H9 (cell line): ENCODE measurements at regions not wholly inside any gene's neighbourhood (a gene's known extent, or its start where the extent isn't known, plus 50 kb on each side); places are given as distances from the start of the nearest gene placed in this dataset.

Source experiments
- DNase-seq: peaks from one replicate; pipeline ENCODE4 v3.0.0-alpha.2; 2017
- H2AFZ ChIP-seq: one replicate; pipeline ENCODE4 v1.6.1; 2013; ENCODE audit warnings: mild to moderate bottlenecking, low read length, control low read depth, moderate library complexity
- H2AK5ac ChIP-seq: 2 replicates; pipeline ENCODE4 v1.6.1; 2013; ENCODE audit warnings: low read length, control low read depth, mixed read lengths; ENCODE audit not compliant: insufficient read length
- H2BK120ac ChIP-seq: one replicate; pipeline ENCODE4 v1.6.1; 2013; ENCODE audit warnings: low read depth, mild to moderate bottlenecking, low read length, control low read depth, inconsistent platforms; ENCODE audit not compliant: poor library complexity, severe bottlenecking
- H2BK12ac ChIP-seq: 2 replicates; pipeline ENCODE4 v1.6.1; 2013; ENCODE audit warnings: low read length, control low read depth, mixed read lengths, low read depth; ENCODE audit not compliant: insufficient read length
- H2BK15ac ChIP-seq: 2 replicates; pipeline ENCODE4 v1.6.1; 2013; ENCODE audit warnings: low read depth, low read length, control low read depth
- H2BK20ac ChIP-seq: one replicate; pipeline ENCODE4 v1.6.1; 2013; ENCODE audit warnings: low read depth, mild to moderate bottlenecking, low read length, control low read depth, inconsistent platforms; ENCODE audit not compliant: poor library complexity, severe bottlenecking
- H2BK5ac ChIP-seq: 2 replicates; pipeline ENCODE4 v1.6.1; 2013; ENCODE audit warnings: low read length, control low read depth, mixed read lengths; ENCODE audit not compliant: insufficient read length
- H3K14ac ChIP-seq: 2 replicates; pipeline ENCODE4 v1.6.1; 2013; ENCODE audit warnings: low read length, control low read depth; ENCODE audit not compliant: insufficient read depth
- H3K18ac ChIP-seq: 2 replicates; pipeline ENCODE4 v1.6.1; 2013; ENCODE audit warnings: low read depth, mild to moderate bottlenecking, mixed read lengths, low read length, control low read depth; ENCODE audit not compliant: insufficient read length
- H3K23ac ChIP-seq: 2 replicates; pipeline ENCODE4 v1.6.1; 2013; ENCODE audit warnings: low read length, control low read depth, mixed read lengths, low read depth; ENCODE audit not compliant: insufficient read length
- H3K23me2 ChIP-seq: 2 replicates; pipeline ENCODE4 v1.6.1; 2013; ENCODE audit warnings: low read depth, mild to moderate bottlenecking, mixed read lengths, low read length, control low read depth; ENCODE audit not compliant: insufficient read length, poor library complexity, severe bottlenecking
- H3K27ac ChIP-seq: 2 replicates; pipeline ENCODE4 v1.5.1; 2013; ENCODE audit warnings: low read length, control low read depth, mixed read lengths, low read depth; ENCODE audit not compliant: insufficient read length
- H3K27me3 ChIP-seq: 2 replicates; pipeline ENCODE4 v1.6.1; 2013; ENCODE audit warnings: low read length, control low read depth, inconsistent platforms; ENCODE audit not compliant: insufficient read depth
- H3K4ac ChIP-seq: 2 replicates; pipeline ENCODE4 v1.6.1; 2013; ENCODE audit warnings: low read depth, mild to moderate bottlenecking, control low read depth, inconsistent platforms, low read length, moderate library complexity
- H3K4me1 ChIP-seq: 2 replicates; pipeline ENCODE4 v1.6.1; 2013; ENCODE audit warnings: low read length, control low read depth, inconsistent platforms; ENCODE audit not compliant: insufficient read depth
- H3K4me2 ChIP-seq: 2 replicates; pipeline ENCODE4 v1.6.1; 2013; ENCODE audit warnings: low read length, control low read depth, mixed read lengths; ENCODE audit not compliant: insufficient read length, insufficient read depth
- H3K56ac ChIP-seq: 2 replicates; pipeline ENCODE4 v1.6.1; 2013; ENCODE audit warnings: low read depth, mild to moderate bottlenecking, mixed read lengths, low read length, control low read depth; ENCODE audit not compliant: insufficient read length
- H3K79me1 ChIP-seq: 2 replicates; pipeline ENCODE4 v1.6.1; 2013; ENCODE audit warnings: low read depth, mild to moderate bottlenecking, moderate library complexity, low read length, control low read depth, inconsistent platforms; ENCODE audit not compliant: insufficient read depth, poor library complexity, severe bottlenecking
- H3K79me2 ChIP-seq: 2 replicates; pipeline ENCODE4 v1.6.1; 2013; ENCODE audit warnings: low read length, control low read depth, inconsistent platforms; ENCODE audit not compliant: insufficient read depth
- H3K9ac ChIP-seq: 2 replicates; pipeline ENCODE4 v1.6.1; 2013; ENCODE audit warnings: low read length, control low read depth, mixed read lengths; ENCODE audit not compliant: insufficient read length; ENCODE audit errors: extremely low read depth
- H3K9me3 ChIP-seq: one replicate; pipeline ENCODE4 v1.6.1; 2013; ENCODE audit warnings: low read depth, low read length, inconsistent platforms; ENCODE audit not compliant: control insufficient read depth
- H3T11ph ChIP-seq: one replicate; pipeline ENCODE4 v1.6.1; 2013; ENCODE audit warnings: mild to moderate bottlenecking, low read length, control low read depth, inconsistent platforms
- H4K20me1 ChIP-seq: one replicate; pipeline ENCODE4 v1.6.1; 2013; ENCODE audit not compliant: control insufficient read depth, insufficient read length, insufficient read depth
- H4K5ac ChIP-seq: 2 replicates; pipeline ENCODE4 v1.6.1; 2013; ENCODE audit warnings: low read depth, mild to moderate bottlenecking, mixed read lengths, low read length, control low read depth; ENCODE audit not compliant: insufficient read length
- H4K8ac ChIP-seq: replicated peaks from 2 replicates; pipeline ENCODE4 v1.6.1; 2013; ENCODE audit warnings: low read length, control low read depth, mixed read lengths, low read depth; ENCODE audit not compliant: insufficient read length
- H4K91ac ChIP-seq: 2 replicates; pipeline ENCODE4 v1.6.1; 2013; ENCODE audit warnings: low read depth, mild to moderate bottlenecking, moderate library complexity, mixed read lengths, low read length, control low read depth; ENCODE audit not compliant: insufficient read length
- H3K27ac Mint-ChIP-seq, 3 experiments: 2 replicates in 2 of 3; 3 replicates in 1 of 3; pipeline ENCODE4 v1.8.0; 2020 to 2021; ENCODE audit warnings: mixed read lengths in 3 of 3, mild to moderate bottlenecking in 1 of 3, moderate library complexity in 1 of 3
- H3K27me3 Mint-ChIP-seq: 2 replicates; pipeline ENCODE4 v1.8.0; 2021; ENCODE audit warnings: low read depth, mild to moderate bottlenecking, moderate library complexity, mixed read lengths
- H3K36me3 Mint-ChIP-seq, 3 experiments: 2 replicates in 2 of 3; 3 replicates in 1 of 3; pipeline ENCODE4 v1.8.0; 2020 to 2021; ENCODE audit warnings: low read depth in 3 of 3, mixed read lengths in 3 of 3; ENCODE audit not compliant: insufficient read depth in 1 of 3
- H3K4me1 Mint-ChIP-seq, 2 experiments: 2 replicates each; pipeline ENCODE4 v1.8.0; 2020; ENCODE audit warnings: mixed read lengths in 2 of 2
- H3K4me3 Mint-ChIP-seq, 2 experiments: 2 replicates in 1 of 2; 3 replicates in 1 of 2; pipeline ENCODE4 v1.8.0; 2020 to 2021; ENCODE audit warnings: mild to moderate bottlenecking in 2 of 2, mixed read lengths in 2 of 2, moderate library complexity in 1 of 2
- H3K9me3 Mint-ChIP-seq, 2 experiments: 2 replicates in 1 of 2; 3 replicates in 1 of 2; pipeline ENCODE4 v1.8.0; 2020; ENCODE audit warnings: mild to moderate bottlenecking in 2 of 2, mixed read lengths in 2 of 2, moderate library complexity in 1 of 2
- WGBS: extraction: QIAGEN DNeasy Blood & Tissue Kit; methylation state at CpG from one replicate; pipeline ENCODE4 v1.1.7; 2013; ENCODE audit warnings: missing lambda C conversion rate, low lambda C conversion rate, mixed read lengths; ENCODE audit not compliant: insufficient read length; ENCODE audit errors: extremely low coverage; 5-methylcytosine and 5-hydroxymethylcytosine counted together
- TF ChIP-seq, protein P1 (sequence below): fragments of 200-600 bp; sonication (generic); conservative IDR thresholded peaks from 3 replicates; pipeline ENCODE4 v1.8.0; 2021; ENCODE audit warnings: antibody characterized with exemption, mild to moderate bottlenecking

DNA sequence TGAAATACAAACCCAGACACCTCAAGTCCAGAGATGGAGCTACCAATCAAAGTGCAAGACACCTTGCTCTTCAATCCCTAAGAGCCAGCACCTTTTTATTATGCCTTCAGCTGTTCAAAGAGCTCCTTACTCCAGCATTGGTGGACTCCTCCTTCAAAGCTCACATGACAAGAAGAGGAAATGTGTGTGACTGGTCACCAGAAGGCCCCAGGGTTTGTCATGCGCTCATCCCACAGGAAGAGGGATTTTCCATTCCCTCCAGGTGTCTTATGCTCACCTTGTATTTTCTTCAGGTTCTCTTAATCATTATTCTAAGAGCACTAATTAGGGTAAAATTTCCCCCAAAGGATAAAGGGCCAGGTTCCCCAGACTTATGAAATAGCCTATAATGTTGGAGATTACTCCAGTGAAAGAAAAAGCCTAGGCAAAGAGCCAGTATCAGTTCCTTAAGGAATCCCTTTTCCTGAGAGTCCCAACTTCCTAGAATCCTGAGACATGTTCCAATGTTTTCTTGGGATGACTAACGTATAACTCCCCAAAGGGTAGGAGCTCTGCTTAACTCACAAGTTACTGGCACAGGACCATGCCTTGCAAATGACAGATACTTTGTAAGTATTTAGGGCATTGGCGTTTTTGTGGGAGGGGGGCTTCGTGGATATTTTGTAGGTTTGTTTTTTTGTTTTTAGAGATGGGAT is 56.9 kb upstream of the SOX9 start:
- Histone ChIP-seq H3K18ac (no peak overlapping the region), H4K20me1 (no peaks in the 10 kb centered on the region), H2AFZ (no peak overlapping the region), H3K23me2 (no peaks in the 10 kb centered on the region), H3K9ac (no peak overlapping the region), H3K9me3 (no peaks in the 10 kb centered on the region), H3K56ac (no peak overlapping the region), H2BK20ac (no peak overlapping the region), H3K23ac (no peak overlapping the region), H3K4me2 (no peak overlapping the region), H3K4ac (no peak overlapping the region), H3K27ac (no peak overlapping the region), H3K79me1 (no peaks in the 10 kb centered on the region), H2BK5ac (no peak overlapping the region), H3K79me2 (no peaks in the 10 kb centered on the region), H3K4me1 (no peaks in the 10 kb centered on the region), H3K14ac (no peak overlapping the region), H2BK120ac (no peak overlapping the region), H3T11ph (no peak overlapping the region), H4K5ac (no peak overlapping the region), H4K91ac (no peak overlapping the region), H4K8ac (no peak overlapping the region), H2BK12ac (no peak overlapping the region), H2AK5ac (no peak overlapping the region), H2BK15ac (no peak overlapping the region), H3K27me3 (no peaks in the 10 kb centered on the region)
- DNase-seq, result no peak
- no peaks in the 10 kb centered on the region; a peak in 1 of 7 replicates for H3K36me3 Mint-ChIP-seq
- TF ChIP-seq, protein P1, sequence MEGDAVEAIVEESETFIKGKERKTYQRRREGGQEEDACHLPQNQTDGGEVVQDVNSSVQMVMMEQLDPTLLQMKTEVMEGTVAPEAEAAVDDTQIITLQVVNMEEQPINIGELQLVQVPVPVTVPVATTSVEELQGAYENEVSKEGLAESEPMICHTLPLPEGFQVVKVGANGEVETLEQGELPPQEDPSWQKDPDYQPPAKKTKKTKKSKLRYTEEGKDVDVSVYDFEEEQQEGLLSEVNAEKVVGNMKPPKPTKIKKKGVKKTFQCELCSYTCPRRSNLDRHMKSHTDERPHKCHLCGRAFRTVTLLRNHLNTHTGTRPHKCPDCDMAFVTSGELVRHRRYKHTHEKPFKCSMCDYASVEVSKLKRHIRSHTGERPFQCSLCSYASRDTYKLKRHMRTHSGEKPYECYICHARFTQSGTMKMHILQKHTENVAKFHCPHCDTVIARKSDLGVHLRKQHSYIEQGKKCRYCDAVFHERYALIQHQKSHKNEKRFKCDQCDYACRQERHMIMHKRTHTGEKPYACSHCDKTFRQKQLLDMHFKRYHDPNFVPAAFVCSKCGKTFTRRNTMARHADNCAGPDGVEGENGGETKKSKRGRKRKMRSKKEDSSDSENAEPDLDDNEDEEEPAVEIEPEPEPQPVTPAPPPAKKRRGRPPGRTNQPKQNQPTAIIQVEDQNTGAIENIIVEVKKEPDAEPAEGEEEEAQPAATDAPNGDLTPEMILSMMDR, result no peak
- H3K27ac Mint-ChIP-seq, result no peak overlapping the region
- peaks cover 0 to 2% of the 10 kb centered on the region in 2 experiments; a peak in 3 of 5 replicates for H3K9me3 Mint-ChIP-seq
- no CpG with 5 or more reads among the region's 4 CpGs for WGBS
- no peaks in the 10 kb centered on the region for H3K4me1 Mint-ChIP-seq
- H3K27me3 Mint-ChIP-seq, result no peaks in the 10 kb centered on the region; the same call in 1 of the 2 replicates
- H3K4me3 Mint-ChIP-seq, result no peak overlapping the region
